HG03045 (cell line): ENCODE measurements at regions not wholly inside any gene's neighbourhood (a gene's known extent, or its start where the extent isn't known, plus 50 kb on each side); places are given as distances from the start of the nearest gene placed in this dataset.

Source experiments
- ATAC-seq: cut with Tn5 transposase; IDR thresholded peaks from one replicate; pipeline ENCODE4 v1.9.1; 2021; ENCODE audit warnings: mild to moderate bottlenecking, moderate library complexity; ENCODE audit not compliant: unreplicated experiment

DNA sequence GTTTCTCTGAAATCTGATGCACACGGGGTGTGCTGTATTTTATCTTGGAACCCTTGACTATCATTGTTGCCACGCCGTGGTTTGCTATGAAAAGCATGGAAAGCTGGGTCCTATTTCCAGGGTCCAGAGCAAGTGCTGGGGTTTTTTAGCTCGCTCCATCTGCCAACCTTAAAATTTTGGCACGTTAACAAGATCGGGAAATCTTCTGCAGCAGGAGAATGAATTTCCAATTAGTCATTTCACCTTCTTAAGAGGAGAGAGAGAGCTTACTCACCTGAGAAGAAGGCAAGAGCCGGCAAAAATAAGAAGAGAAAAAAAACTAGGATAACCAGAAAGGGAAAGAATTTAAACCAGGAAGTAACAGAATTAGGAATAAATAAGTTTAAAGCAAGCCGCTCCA is 223.6 kb upstream of the CELF2 start:
- ATAC-seq: no peak

DNA sequence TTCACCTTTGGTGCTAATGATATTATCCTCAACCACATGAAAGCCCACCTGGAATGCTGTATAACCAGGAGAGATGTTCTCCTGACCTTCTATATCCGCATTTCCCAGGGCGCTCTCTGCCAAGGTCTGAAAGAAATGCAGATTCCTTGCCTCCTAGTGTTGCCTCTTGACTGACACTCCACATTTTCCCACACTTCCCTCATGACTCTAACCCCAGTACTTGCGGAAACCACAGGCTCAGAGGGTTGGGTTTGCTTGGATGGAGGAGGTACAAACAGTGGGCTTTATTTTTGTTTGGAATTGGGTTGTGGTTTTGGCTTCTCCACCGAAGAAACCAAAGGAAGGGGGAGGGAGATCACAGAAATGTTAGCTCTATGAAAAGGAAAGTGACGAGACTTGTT is 222.9 kb upstream of the CELF2 start:
- no peak for ATAC-seq

DNA sequence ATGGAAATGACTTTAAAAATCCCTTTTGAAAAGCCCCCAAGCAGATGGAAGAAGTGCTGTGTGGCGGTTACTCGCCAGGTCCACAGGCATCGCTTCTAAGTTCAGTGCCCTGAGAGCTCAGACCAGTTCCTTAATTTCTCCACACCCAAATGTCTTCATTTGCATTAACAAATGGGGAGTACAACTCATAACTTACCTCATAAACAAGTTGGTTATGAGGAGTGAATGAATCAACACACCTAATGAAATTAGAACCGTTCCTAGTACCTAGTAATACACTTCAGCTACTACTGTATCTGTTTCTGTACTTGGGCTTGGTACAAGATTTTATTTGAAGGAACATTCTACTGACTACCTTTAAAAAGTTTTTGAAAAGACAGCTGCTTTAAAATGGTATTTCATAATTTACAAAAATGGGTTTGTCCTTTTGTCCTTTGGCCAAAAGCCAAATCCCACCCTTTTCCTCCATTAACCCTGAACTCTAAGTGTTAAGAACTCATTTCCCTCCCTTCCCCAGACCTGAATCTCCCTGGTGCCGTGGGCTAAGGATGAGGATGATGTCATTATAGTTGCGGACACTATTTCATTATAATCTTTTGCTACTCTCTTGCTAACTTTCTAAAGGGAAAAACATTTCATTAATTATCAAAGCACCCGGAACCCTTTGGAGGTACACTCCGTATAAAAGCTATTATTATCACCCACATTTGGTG is 221.5 kb upstream of the CELF2 start:
- ATAC-seq: no peak

DNA sequence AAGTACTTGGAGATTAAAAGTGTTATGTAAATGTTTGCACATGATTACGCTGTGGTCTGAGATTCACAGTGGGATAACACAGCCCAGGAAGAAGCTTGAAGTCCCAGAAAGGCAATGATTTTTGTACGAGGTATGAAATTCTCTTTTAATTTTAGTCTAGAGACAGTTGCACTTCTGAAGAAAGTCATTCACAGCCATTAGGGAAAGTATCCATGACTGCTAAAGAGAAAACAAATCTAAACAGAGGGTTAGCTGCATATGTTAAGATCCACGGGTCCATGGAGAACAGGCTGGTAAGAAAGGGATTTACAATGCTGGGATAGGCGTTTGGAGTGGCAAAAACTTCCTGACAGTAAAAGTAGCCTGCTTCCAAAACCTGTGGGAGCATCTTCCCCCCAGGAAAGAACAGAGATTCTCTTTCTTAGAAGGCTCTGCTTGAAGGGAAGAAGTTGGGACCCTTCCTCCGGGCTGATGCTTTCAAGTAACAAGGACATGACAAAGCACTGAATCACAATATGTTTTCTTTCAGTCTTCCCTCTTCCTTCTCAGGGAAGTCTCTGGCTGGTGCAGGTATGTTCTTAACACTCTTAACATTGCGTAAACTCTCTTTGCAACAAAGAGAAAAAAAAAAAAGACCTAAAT is 220.8 kb upstream of the CELF2 start:
- ATAC-seq: no peak

DNA sequence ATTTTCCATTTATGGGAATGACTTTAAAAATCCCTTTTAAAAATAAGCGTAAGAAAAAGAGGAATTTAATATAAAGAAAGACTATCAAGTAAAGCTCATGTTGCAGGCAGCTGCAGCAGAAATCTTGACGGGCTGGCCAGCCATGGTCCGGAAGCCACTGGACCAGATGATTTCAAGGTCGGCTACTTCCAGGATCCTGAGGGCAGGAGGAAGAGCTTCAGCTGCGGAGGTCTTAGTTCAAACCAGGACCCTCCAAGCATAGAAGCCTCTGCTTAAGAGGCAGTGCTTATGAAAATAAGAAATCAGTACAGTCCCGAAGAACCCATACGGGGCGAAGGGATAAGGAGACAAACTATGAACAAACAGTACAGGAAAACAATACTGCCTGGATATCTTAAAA is 220.2 kb upstream of the CELF2 start:
- ATAC-seq: no peak

DNA sequence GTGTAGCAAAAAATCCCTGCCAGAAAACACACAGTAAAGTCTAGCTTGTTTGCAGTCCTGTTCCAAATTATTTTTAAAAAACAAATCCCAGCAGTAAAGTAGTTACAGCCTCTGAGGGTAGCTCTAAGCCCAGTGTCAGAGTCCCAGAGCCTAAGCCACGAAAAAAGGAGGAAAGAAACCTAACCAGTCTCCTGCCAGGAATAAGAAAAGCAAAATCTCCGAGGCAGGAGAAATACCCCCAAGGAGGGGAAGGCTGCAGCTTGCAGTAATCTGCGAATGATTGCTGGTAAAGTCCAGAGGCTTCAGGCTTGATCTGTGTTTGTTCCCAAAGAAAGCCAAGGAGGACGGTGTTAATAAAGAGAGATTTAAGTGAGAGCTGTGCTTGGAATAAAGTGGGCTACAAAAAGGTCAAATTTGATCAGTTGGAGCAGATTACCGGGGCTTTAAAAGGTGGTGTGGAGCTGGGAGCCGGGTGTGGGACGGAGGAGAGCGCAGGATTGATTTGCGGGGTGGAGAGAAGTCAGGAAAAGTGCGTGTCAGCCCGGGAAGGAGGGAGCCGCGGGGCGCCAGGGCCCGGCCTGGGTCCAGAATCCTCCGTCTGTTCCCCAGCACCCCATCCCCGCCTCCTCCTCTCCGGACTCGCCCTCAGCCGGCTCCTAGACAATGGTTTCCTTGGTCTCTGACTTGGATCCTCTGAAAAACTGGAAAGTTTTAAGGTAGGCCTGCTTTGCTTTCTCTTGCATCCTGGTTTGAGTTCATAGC is 219.4 kb upstream of the CELF2 start:
- ATAC-seq: no peak

DNA sequence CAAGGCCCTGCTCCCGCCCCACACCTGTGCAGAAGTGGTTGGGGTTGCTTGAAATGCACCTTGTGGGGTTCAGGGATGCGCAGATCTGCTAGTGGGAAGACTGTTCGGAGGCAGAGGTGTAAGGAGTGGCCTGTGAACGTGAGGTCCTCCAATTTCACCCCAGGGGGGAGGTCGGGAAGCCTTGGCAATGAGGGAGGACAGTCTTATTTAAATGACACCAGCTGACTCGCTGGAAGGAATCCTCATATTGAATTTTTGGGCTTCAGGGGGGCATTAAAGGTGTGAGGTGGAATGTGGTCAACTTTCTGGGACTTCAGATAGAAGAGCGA is 218.8 kb upstream of the CELF2 start:
- no peak for ATAC-seq

DNA sequence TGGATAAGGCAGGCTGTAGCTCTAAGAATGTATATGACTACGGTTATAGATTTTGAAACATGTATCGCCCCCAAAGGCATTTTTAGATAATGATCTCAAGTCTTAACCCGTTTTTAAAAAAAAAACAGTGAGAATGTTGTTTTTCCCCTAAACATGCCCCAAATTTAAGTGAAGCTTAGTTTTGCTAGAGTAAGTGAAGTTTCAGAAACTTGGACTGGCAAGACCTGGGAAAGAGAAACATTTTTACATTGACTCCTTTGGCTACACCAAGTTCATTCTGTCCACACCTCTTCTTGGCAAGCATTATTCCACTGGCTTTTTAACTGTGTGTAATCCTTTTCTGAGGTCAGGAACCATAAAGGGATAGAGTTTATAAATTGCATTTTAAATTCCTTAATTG is 216.7 kb upstream of the CELF2 start:
- no peak for ATAC-seq

DNA sequence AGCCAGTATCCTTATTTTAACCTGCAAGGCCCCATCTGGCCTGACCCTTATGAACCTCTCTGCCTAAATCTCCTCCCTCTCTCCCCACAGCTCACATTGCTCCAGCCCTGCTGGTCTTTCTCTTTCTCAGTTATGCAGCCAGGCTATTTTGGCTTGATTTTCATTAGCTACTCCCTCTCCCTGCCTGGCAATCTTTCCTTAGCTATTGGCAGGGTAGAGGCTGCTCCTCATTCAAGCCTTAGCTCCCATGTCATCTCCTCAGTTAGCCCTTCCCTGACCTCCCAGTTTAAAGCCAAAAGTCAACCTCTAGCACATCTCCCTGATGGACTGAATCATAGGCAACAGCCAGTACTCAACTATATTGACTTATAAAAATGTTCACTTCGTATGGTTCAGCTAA is 214.4 kb upstream of the CELF2 start:
- no peak for ATAC-seq

DNA sequence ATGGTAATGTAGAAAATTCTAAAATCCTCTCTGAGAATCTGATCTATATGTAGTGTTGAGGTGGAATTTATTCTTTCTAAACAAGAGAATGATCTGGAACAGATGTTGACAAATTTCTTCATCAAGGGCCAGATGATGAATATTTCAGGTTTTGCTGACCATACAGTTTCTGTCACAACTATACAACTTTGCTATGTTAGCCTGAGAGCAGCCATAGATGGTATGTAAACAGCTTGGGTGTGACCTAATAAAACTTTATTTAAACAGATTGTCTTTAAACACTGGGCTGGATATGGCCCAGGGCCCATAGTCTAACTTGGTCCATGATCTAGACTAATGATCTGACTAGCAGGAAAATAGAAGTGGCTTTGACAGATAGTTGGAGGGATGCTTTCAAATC is 213.6 kb upstream of the CELF2 start:
- no peak for ATAC-seq

DNA sequence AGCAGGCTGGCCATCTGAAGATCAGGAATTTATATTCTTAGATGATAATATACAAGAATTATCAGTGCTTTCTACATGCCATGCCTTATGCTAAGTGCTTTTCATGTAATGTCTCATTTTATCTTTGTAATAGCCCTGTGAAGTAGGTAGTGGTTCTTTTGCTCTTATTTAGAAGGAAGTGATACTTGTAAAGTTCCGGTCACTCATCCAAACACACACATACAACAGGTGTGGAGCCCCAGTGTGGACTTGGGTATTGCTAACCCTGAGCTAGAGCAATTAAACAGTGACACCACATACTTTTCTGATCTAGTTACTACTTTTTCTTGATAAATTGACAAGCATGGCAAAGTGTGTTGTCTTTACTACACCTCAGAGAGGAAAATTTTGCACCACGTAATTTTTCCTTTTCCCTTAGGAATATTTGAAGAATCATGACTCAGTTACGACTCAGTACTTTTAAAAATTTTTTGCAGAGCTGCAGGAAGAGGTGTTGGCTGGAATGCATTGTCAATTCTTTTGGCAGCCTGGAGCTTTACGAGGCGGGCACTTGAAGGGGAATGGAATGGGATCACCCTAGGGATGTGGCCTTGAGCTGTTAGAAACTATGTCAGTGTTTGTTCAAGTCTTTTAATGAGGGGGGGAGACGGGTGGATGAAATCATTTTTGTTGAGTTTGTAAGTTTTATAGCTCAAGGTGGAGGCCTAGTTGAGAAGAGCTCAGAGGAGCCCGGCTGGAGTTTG is 212.5 kb upstream of the CELF2 start:
- ATAC-seq: no peak

DNA sequence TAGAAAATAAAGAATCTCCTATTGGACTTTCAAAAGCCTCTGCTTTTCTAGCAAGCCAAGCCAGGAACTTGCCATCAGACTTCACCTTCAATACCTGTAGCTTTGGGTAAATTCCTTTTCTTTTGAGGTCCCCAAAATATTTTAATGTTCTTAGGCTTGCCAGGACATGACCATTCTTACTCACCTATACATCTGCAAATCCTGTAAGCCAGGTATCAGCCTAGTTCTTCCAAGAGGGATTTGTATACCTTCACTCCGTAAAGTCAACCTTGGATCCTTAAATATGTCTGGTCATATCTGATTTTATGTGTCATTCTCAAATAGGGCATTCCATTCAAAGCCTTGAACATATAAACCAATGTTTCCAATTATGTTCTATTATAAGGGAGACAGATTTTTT is 210.6 kb upstream of the CELF2 start:
- no peak for ATAC-seq

DNA sequence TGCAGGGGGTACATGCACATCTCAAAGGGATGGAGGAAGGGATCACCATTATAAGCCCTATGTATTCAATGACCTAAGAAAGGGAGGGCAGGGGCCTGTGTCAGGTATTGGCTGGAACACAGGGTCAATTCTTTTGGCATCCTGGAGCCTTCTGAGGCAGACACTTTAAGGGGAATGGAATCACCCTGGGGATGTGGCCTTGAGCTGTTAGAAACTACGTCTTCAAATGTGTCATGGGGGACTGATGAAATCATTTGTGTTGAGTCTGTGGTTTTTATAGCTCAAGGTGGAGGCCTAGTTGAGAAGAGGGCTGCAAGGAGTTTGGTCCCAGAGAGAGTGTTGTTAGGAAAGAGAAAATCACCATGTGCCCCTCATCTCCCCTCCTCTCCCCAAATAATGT is 206.1 kb upstream of the CELF2 start:
- ATAC-seq: no peak

DNA sequence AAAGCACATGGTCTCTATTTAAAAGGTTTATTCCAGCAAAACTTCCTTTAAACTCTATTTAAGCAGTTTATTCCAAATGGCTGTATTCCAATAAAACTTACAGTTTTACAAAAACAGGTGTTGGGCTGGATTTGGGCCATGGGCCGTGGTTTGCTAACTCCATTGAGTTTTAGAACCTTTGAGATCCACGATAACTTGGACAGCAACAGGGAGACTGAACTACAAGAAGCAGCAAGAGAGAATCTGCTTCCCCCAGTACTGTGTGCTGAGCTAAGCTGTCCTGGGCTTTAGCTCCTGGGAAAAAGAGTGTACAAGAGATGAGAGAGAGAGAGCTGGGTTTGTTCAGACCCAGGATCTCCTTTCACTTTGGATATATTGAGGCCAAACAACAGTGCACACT is 204.0 kb upstream of the CELF2 start:
- ATAC-seq: no peak

DNA sequence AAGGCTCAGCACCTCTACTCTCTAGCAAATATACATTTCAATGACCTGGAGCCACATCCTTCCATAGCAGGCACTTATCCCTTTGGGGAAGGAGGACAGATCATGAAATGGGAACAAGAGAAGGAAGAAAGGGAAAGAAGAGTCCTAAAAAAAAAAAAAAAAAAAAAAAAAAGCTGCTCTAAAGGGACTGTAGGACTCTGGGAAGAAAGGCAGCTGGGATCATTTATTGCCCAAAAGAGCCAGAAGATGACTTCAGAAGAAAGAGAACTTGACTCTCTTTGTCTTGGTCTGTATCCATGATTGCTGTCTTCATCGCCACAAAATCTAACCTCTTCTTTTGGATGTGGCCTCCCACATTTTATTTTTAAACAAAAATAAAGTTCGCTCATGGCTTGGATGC is 203.6 kb upstream of the CELF2 start:
- no peak for ATAC-seq

DNA sequence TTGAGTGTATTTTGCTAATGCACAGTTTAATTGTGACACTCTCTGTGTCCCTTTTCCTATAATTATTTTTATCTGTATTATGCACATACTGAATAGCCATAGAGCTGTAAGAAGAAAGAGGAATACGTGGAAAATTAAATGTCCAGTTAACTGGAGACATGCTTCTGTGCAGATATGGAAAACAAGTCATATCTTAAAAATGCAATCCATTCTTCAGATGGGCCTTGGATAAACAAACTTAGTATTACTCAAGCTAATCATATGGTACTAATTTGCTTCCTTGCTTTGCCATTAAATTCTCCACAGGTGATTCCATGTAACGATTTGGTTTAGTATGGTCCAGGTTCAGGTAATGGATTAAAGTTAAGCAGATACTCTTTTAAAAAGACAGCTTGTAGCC is 201.2 kb upstream of the CELF2 start:
- no peak for ATAC-seq

DNA sequence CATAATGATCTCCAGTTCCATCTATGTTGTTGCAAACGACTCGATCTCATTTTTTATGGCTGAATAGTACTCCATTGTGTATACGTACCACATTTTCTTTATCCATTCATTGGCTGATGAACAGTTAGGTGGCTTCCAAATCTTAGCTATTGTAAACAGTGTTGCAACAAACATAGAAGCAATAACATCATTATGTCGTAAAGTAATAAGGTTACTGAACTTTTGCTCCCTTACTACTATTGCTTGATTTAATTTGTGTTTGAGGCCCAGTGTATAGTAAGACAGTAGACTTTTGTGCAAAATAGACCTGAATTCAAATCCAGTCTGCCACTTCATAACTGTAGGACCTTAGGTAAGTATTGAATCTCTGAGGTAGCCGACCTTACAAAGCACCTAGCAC is 200.1 kb upstream of the CELF2 start:
- no peak for ATAC-seq

DNA sequence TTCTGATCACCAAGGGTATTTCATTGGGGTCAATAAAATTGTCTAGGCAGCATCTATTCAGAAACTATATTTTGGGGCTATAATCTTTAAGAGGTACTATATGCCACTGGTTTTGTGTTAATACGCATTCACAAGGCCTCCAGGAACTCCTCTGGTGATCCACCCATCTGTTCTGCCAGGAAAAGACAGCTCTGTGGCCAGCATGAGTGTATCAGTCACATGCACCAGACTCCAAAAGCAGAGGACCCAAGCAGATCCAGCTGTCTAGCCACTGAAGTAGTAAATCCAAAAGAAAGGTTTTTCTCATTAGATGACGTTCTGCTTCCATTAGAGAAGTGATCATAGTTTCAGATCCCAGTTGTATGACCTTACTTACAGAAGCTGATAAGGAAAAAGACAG is 199.6 kb upstream of the CELF2 start:
- ATAC-seq: no peak

DNA sequence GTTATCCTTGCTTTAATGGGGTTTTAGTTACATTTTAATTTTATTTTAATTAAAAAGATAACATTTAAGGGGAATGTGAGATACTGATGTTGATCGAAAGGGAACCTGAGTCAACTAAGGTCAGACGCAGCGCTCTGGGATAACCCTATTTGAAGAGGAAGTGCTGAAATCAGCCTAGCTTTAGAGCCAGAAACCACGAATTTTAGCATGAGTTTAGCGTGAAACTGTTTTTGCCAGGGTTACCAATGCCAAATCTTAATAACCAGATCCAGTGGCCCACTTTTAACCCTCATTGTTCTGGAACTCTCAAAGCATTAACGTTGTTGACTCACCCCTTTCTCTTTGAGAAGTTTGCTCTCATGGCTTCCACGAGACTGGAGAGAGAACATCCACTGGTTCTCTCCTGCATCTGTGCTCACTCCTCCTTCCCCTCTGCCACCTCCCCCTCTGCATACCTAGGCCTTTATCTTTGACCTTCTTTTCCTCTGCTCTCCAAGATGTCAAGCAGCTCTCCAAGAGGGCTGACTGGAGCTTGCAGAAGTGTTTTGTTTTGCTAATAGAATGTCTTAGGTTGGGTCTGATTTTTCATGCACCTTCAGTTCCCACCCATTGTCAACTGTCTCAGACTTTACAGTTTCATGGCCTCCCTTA is 198.3 kb upstream of the CELF2 start:
- ATAC-seq: no peak

DNA sequence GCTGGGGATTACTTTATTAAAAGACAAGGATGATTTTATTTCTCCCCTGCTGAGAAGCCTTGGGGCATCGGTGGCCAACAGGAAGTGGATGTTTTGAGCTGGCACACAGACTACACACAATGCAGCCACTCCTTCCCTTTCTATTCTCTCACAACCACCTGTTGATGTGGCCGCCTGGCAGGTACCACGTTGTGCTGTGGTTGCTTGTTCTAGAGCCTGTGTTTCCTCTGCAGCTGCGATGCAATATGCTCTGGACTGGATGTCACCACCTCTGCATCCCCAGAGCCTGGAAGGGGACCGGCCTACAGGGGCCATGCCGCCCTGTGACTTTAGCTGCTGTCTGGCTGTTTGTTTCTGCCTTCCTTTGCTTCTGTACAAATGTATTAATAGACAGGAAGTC is 195.7 kb upstream of the CELF2 start:
- no peak for ATAC-seq

DNA sequence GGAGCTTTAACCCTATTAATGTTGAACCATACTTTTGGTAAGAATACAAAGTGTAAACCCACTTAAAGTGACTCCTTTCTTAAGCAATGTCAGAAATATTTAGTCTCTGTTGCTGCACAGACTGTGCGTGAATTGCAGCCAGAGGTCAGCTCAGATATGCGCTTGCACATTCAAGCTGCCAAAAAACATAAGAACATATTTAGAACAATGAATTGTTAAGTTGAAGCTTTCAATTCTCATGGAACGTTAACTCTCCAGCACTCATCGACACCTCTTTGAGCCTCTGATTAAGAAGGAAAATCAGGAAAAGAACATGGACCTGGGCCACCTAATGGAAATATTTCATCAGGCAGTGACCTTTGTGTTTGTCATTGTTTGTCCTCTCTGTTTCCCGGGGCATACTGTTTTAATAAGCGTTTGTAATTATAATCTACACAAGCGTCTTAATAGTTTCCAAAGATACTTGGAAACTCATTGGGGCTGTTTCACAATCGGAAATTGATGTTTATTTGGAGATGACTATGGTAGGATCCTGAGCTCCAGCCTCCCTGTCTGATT is 193.0 kb upstream of the CELF2 start:
- ATAC-seq: no peak
